Stimulated activated CD8-positive, alpha-beta memory T cell treated with anti-CD3 and anti-CD28 coated beads, Interleukin-15, amount 100 ng/mL, for 48 hours (primary cell): ENCODE measurements at regions not wholly inside any gene's neighbourhood (a gene's known extent, or its start where the extent isn't known, plus 50 kb on each side); places are given as distances from the start of the nearest gene placed in this dataset.

Experiments
- DNase-seq, 2 donors: peaks; one replicate each; pipeline ENCODE4 v3.0.0-alpha.2; 2020; ENCODE audit warnings: low read depth in 2 of 2

- DNase-seq: no peak
These were observed 49.9 kb downstream of the SYNE3 start for GRCh38 chr14:95466506-95466905.

GRCh38 chr14:95465936-95466335 is 50.5 kb downstream of the SYNE3 start:
- DNase-seq: no peak

GRCh38 chr14:95465358-95465757 is 51.1 kb downstream of the SYNE3 start:
- no peak for DNase-seq

- no peak for DNase-seq
These were observed 51.9 kb downstream of the SYNE3 start for GRCh38 chr14:95464514-95464913.

- no peak for DNase-seq
These were observed 52.3 kb downstream of the SYNE3 start for GRCh38 chr14:95464103-95464502.

GRCh38 chr14:95463171-95463901 is 53.1 kb downstream of the SYNE3 start:
- no peak for DNase-seq

- DNase-seq: no peak
These were observed 54.0 kb downstream of the SYNE3 start for GRCh38 chr14:95462491-95462890.

- DNase-seq: no peak
These were observed 55.6 kb downstream of the SYNE3 start for GRCh38 chr14:95460647-95461478.

- DNase-seq: no peak
These were observed 57.5 kb downstream of the SYNE3 start for GRCh38 chr14:95458906-95459305.

- no peak for DNase-seq
These were observed 58.0 kb downstream of the SYNE3 start for GRCh38 chr14:95458459-95458858.

- DNase-seq: no peak
These were observed 60.2 kb downstream of the SYNE3 start for GRCh38 chr14:95456281-95456680.

- DNase-seq: no peak
These were observed 61.2 kb downstream of the SYNE3 start for GRCh38 chr14:95455246-95455645.

GRCh38 chr14:95453713-95453980 is 62.8 kb downstream of the SYNE3 start:
- DNase-seq: no peak

- DNase-seq: no peak
These were observed 63.3 kb downstream of the SYNE3 start for GRCh38 chr14:95452893-95453712.

- DNase-seq: no peak
These were observed 64.1 kb downstream of the SYNE3 start for GRCh38 chr14:95452176-95452892.

GRCh38 chr14:95449131-95449530 is 67.3 kb downstream of the SYNE3 start:
- DNase-seq: no peak

GRCh38 chr14:95446470-95446869 is 70.0 kb downstream of the SYNE3 start:
- no peak for DNase-seq

- DNase-seq: no peak
These were observed 70.8 kb downstream of the SYNE3 start for GRCh38 chr14:95445676-95446075.

GRCh38 chr14:95445161-95445560 is 71.3 kb downstream of the SYNE3 start:
- DNase-seq: no peak

GRCh38 chr14:95444132-95445129 is 72.0 kb downstream of the SYNE3 start:
- DNase-seq: no peak

GRCh38 chr14:95442633-95443021 is 73.8 kb downstream of the SYNE3 start:
- peak; percentile 54 for DNase-seq
